ENCODE measurements at regions not wholly inside any gene's neighbourhood (a gene's known extent, or its start where the extent isn't known, plus 50 kb on each side); places are given as distances from the start of the nearest gene placed in this dataset.
"Not testable (repeated sequence)": the region's sequence is repeated elsewhere in the genome, so short reads cannot be mapped to it uniquely, and the experiment has no call there.

GRCh38 chr5:28691526-28691925 is 1653.1 kb upstream of the CDH9 start:
- H3K27ac ChIP-seq: no peak overlapping the region
- no peak for TF ChIP-seq ZFX (IDR thresholded peaks at IDR 0.05; ENCODE audit: borderline replicate concordance)
- TF ChIP-seq CTCF (IDR thresholded peaks at IDR 0.05): no peak

DNA sequence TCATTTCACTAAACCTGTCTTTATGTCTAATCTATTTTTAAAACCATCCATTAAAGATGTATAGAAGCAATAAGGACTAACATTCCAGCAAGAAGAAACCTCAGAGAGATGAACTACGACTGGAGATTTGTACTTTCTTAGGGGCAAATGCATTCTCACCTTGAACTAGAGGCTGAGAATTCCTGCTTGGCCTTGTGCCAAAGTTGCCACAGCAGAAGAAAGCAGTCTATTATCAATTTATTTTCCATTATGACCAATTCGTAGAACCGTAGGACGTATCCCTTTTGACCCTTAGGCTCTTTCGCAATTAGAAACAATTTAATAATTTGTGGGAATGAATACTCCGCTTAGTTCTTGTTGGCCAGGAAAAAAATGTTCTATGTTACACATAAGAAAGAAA is 1647.4 kb upstream of the CDH9 start:
- H3K27ac ChIP-seq: no peak overlapping the region
- no peak for TF ChIP-seq CTCF (IDR thresholded peaks at IDR 0.05)
- no peak for TF ChIP-seq ZFX (IDR thresholded peaks at IDR 0.05; ENCODE audit: borderline replicate concordance)

DNA sequence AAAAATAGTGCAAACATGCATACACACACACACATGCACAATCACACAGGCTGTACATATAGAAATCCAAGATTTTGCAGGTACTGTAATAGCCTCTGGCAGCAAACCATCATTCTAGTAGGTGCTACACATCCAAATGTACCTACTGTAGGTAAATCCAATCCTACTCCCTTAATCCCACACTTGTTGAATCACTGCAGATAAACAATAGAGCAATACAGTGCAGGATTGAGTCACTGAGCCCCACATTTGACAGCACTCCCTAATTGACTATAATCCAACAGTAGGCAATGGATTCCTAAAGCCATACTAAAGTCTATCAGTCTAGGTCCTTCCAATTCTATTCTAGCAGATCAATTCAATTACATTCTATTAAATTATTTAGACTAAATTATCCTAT is 1640.5 kb upstream of the CDH9 start:
- TF ChIP-seq ZFX (IDR thresholded peaks at IDR 0.05; ENCODE audit: borderline replicate concordance): no peak
- no peak overlapping the region for H3K27ac ChIP-seq

- H3K27ac ChIP-seq: no peak overlapping the region
- TF ChIP-seq CTCF (IDR thresholded peaks at IDR 0.05) (no peak), ZFX (IDR thresholded peaks at IDR 0.05; ENCODE audit: borderline replicate concordance) (no peak)
Measured at GRCh38 chr5:28666110-28666509, 1627.7 kb upstream of the CDH9 start.

- no peak for TF ChIP-seq ZFX (IDR thresholded peaks at IDR 0.05; ENCODE audit: borderline replicate concordance)
- TF ChIP-seq CTCF (IDR thresholded peaks at IDR 0.05): no peak
Measured at GRCh38 chr5:28648108-28648507, 1609.7 kb upstream of the CDH9 start.

DNA sequence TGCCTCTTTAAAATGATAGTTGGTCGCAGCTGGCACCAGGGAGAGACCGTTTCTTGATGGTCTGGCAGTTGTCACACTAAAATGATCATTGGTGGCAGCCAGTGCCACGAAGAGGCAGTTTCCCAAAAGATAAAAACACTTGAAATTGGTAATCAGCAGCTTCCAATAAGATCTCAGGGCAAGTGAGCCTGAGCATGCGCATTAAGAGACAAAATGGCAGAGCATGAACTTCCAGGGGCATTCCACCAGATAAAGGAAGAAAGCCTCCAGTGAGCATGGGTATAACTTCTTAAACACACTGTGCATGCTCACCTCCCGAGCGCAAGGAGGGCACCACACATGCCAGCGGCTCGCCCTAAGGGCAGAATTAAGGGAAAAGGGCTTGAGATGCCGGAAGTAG is 1594.2 kb upstream of the CDH9 start:
- no peak overlapping the region for H3K27ac ChIP-seq
- no peak for TF ChIP-seq ZFX (IDR thresholded peaks at IDR 0.05; ENCODE audit: borderline replicate concordance)
- TF ChIP-seq CTCF (IDR thresholded peaks at IDR 0.05): no peak

More at GRCh38 chr5:28648108-28648507, 1609.7 kb upstream of the CDH9 start:
- H3K27ac ChIP-seq: no peak overlapping the region

DNA sequence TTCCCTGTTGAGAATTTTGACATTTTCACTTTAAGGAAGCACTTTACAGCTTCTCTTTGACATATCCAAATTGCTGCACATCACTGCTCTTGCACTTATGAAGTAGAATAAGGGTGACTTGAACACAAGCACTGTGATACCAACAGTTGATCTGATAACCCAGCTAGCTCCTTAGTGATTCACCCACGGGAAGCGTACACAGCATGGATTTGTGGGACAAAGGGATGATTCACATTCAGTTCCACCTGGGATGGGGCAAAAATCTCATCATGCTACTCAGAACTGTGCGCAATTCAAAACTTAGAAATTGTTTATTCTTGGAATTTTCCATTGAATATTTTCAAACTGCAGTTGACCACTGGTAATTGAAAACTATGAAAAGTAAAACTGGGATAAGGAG is 1565.5 kb upstream of the CDH9 start:
- H3K27ac ChIP-seq: no peak overlapping the region
- no peak for TF ChIP-seq CTCF (IDR thresholded peaks at IDR 0.05)
- no peak for TF ChIP-seq ZFX (IDR thresholded peaks at IDR 0.05; ENCODE audit: borderline replicate concordance)

GRCh38 chr5:28602429-28602828 is 1564.0 kb upstream of the CDH9 start:
- no peak overlapping the region for H3K27ac ChIP-seq
- TF ChIP-seq ZFX (IDR thresholded peaks at IDR 0.05; ENCODE audit: borderline replicate concordance): no peak
- no peak for TF ChIP-seq CTCF (IDR thresholded peaks at IDR 0.05)

GRCh38 chr5:28596707-28597106 is 1558.3 kb upstream of the CDH9 start:
- H3K27ac ChIP-seq: not testable (repeated sequence)
